Lower leg skin (tissue), 4 donors: ENCODE measurements at regions not wholly inside any gene's neighbourhood (a gene's known extent, or its start where the extent isn't known, plus 50 kb on each side); places are given as distances from the start of the nearest gene placed in this dataset.

Source experiments
- DNase-seq, 2 donors: peaks; one replicate each; pipeline ENCODE4 v3.0.0-alpha.2; 2019; ENCODE audit warnings: low spot score in 2 of 2
- H3K4me3 ChIP-seq: fragments of 200-600 bp; sonication (generic); 2 replicates; pipeline ENCODE4 v1.5.1; 2017; ENCODE audit warnings: mild to moderate bottlenecking, low read depth; ENCODE audit not compliant: poor library complexity, severe bottlenecking
- CTCF ChIP-seq, 3 donors: fragments of 450-650 bp; IDR thresholded peaks; one replicate each; pipeline ENCODE4 v1.5.1; 2016; ENCODE audit warnings: antibody characterized with exemption in 3 of 3, mild to moderate bottlenecking in 3 of 3, moderate library complexity in 2 of 3
- POLR2A ChIP-seq, 2 donors: fragments of 450-650 bp; IDR thresholded peaks; one replicate each; pipeline ENCODE4 v1.6.1; 2016 to 2017; ENCODE audit warnings: antibody characterized with exemption in 2 of 2, mild to moderate bottlenecking in 1 of 2, moderate library complexity in 1 of 2
- WGBS, 2 donors: methylation state at CpG; one replicate each; pipeline ENCODE4 v1.1.5; 2018; 5-methylcytosine and 5-hydroxymethylcytosine counted together
- intact Hi-C: fragments of 100-400 bp; cut with DNase I; formaldehyde crosslinking; loops from one replicate; pipeline ENCODE4 v1.15.0; 2023; ENCODE audit warnings: low total_unique reads

- DNase-seq, result peak in 1 of 2 donors; percentile 32
Observed at GRCh38 chrX:45824471-45824870, 623.8 kb upstream of the DIPK2B start.

GRCh38 chrX:45823536-45823935 is 622.9 kb upstream of the DIPK2B start:
- TF ChIP-seq POLR2A (IDR thresholded peaks at IDR 0.05) (no peak), CTCF (IDR thresholded peaks at IDR 0.05) (no peak)
- intact Hi-C loops, result no loop called here
- DNase-seq, result no peak

More at GRCh38 chrX:45824471-45824870, 623.8 kb upstream of the DIPK2B start:
- WGBS, 2 donors, result 34 to 46% methylated on average over 6 of the region's 6 CpGs
- TF ChIP-seq CTCF (IDR thresholded peaks at IDR 0.05) (no peak), POLR2A (IDR thresholded peaks at IDR 0.05) (no peak)
- no peak overlapping the region for H3K4me3 ChIP-seq
- intact Hi-C loops, result no loop called here

GRCh38 chrX:45822124-45822523 is 621.4 kb upstream of the DIPK2B start:
- WGBS, 2 donors, result 71 to 90% methylated on average over 3 of the region's 3 CpGs
- intact Hi-C loops, result no loop called here
- H3K4me3 ChIP-seq, result no peak overlapping the region
- no peak for DNase-seq
- TF ChIP-seq POLR2A (IDR thresholded peaks at IDR 0.05) (no peak), CTCF (IDR thresholded peaks at IDR 0.05) (no peak)

More at GRCh38 chrX:45823536-45823935, 622.9 kb upstream of the DIPK2B start:
- H3K4me3 ChIP-seq, result no peak overlapping the region
- WGBS, 2 donors, result 80 to 84% methylated on average over 1 of the region's 1 CpG

GRCh38 chrX:45818913-45819312 is 618.2 kb upstream of the DIPK2B start:
- 76 to 87% methylated on average over 2 of the region's 2 CpGs for WGBS, 2 donors
- intact Hi-C loops, result no loop called here
- DNase-seq, result no peak
- TF ChIP-seq CTCF (IDR thresholded peaks at IDR 0.05) (no peak), POLR2A (IDR thresholded peaks at IDR 0.05) (no peak)
- H3K4me3 ChIP-seq, result no peak overlapping the region

- no peak for DNase-seq
- TF ChIP-seq POLR2A (IDR thresholded peaks at IDR 0.05), result no peak
- TF ChIP-seq CTCF (IDR thresholded peaks at IDR 0.05), result no peak
- intact Hi-C loops, result no loop called here
- no peak overlapping the region for H3K4me3 ChIP-seq
- 54 to 56% methylated on average over 1 of the region's 1 CpG for WGBS, 2 donors
Observed at GRCh38 chrX:45815441-45815840, 614.8 kb upstream of the DIPK2B start.

- intact Hi-C loops, result no loop called here
- no peak for DNase-seq
- no peak for TF ChIP-seq CTCF (IDR thresholded peaks at IDR 0.05)
- TF ChIP-seq POLR2A (IDR thresholded peaks at IDR 0.05), result no peak
- 62 to 78% methylated on average over 5 to 6 of the region's 6 CpGs for WGBS, 2 donors
- no peak overlapping the region for H3K4me3 ChIP-seq
Observed at GRCh38 chrX:45811326-45811725, 610.6 kb upstream of the DIPK2B start.
